ENCODE measurements at regions not wholly inside any gene's neighbourhood (a gene's known extent, or its start where the extent isn't known, plus 50 kb on each side); places are given as distances from the start of the nearest gene placed in this dataset.
A peak's percentile ranks its signal among the peaks of the same experiment; 100 is the strongest.

DNA sequence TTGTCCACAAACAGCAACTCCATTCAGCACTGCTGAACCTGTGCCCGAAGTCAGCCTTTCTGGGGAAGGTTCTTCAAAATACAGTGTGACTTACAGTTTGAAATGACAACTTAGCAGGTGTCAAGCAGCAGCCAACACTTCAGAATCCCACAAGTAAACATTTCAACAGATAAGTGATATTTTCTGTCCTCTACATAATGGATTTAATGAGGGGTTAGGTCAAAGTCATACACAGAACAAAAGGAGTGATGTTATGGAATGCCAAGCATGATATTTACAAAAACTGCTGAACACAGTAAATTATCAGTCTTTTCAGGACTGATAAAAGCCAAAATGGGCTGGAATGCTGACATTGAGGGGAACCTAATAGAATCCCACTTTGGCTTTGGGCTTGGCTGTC is 77.6 kb upstream of the JAZF1 start:
- H3K9ac ChIP-seq (ENCODE audit: insufficient read length), result no peak overlapping the region
- TF ChIP-seq FOXP2 (optimal IDR thresholded peaks at IDR 0.05; ENCODE audit: control extremely low read depth, extremely low read length, insufficient read depth) (no peak), EZH2 (IDR thresholded peaks at IDR 0.05) (no peak), POLR2AphosphoS5 (IDR thresholded peaks at IDR 0.05; ENCODE audit: borderline replicate concordance, low read depth, low read length) (no peak)
- H3K4me3 ChIP-seq, result no peak overlapping the region
- no peaks in the 10 kb centered on the region for H3K9me3 ChIP-seq (ENCODE audit: low read depth, low read length)
- no peaks in the 10 kb centered on the region for H3K36me3 ChIP-seq (ENCODE audit: insufficient read depth, low read length)
- no peak for DNase-seq (ENCODE audit: low read depth, low spot score)
- no peak overlapping the region for H3K27ac ChIP-seq

DNA sequence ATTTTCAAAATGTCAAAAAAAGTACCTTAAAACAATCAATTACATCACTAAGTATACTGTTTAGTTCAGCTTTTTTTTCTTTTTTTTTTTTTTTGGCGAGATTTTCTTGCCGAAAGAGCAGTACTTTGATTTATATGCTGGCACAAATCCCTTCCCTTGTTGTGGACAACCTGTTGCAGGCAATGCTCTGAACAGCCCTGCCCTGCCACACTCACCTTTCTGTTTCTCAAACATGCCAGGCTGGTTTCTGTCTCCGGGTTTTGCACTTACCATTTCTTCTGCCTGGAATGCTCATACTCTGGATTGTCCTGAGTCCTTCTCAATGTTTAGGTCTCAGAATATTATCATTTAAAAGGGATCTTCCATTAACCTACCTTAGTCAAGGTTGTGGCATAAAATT is 80.4 kb upstream of the JAZF1 start:
- no peaks in the 10 kb centered on the region for H3K36me3 ChIP-seq (ENCODE audit: insufficient read depth, low read length)
- no peak overlapping the region for H3K9ac ChIP-seq (ENCODE audit: insufficient read length)
- H3K4me3 ChIP-seq, result no peak overlapping the region
- no peaks in the 10 kb centered on the region for H3K9me3 ChIP-seq (ENCODE audit: low read depth, low read length)
- H3K27ac ChIP-seq, result no peak overlapping the region
- DNase-seq (ENCODE audit: low read depth, low spot score), result no peak
- no peak for TF ChIP-seq POLR2AphosphoS5 (IDR thresholded peaks at IDR 0.05; ENCODE audit: borderline replicate concordance, low read depth, low read length)
- no peak for TF ChIP-seq FOXP2 (optimal IDR thresholded peaks at IDR 0.05; ENCODE audit: control extremely low read depth, extremely low read length, insufficient read depth)
- TF ChIP-seq EZH2 (IDR thresholded peaks at IDR 0.05), result no peak

DNA sequence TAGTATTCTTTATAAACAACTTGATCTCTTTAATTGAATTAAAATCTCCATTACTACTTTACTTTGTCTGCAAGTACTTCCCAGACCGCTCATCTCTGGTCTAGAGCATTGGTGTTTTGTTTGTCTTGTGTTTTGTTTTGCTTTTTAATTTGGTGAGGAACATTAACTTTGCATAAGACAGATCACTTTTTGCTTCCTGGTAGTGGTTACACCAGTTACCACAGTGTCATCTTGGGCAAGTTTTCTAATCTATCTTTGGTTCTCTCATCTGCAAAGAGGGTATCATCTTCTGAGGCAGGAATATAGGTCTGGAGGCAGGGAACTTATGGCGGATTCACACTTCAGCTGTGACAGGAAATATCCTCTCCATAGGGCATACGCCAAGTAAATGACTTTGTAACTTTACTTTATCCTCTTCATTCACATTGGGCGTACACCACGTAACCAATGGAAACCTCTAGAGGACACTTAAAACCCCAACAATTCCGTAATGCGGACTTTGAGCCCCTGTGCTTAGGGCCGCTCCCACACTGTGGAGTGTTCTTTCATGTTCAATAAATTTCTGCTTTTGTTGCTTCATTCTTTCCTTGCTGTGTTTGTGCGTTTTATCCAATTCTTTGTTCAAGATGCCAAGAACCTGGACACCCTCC is 83.2 kb upstream of the JAZF1 start:
- Histone ChIP-seq H3K4me3 (no peak overlapping the region), H3K9ac (ENCODE audit: insufficient read length) (no peak overlapping the region), H3K36me3 (ENCODE audit: insufficient read depth, low read length) (no peaks in the 10 kb centered on the region), H3K9me3 (ENCODE audit: low read depth, low read length) (no peaks in the 10 kb centered on the region), H3K27ac (no peak overlapping the region)
- TF ChIP-seq POLR2AphosphoS5 (IDR thresholded peaks at IDR 0.05; ENCODE audit: borderline replicate concordance, low read depth, low read length) (no peak), EZH2 (IDR thresholded peaks at IDR 0.05) (no peak), FOXP2 (optimal IDR thresholded peaks at IDR 0.05; ENCODE audit: control extremely low read depth, extremely low read length, insufficient read depth) (no peak)
- no peak for DNase-seq (ENCODE audit: low read depth, low spot score)

DNA sequence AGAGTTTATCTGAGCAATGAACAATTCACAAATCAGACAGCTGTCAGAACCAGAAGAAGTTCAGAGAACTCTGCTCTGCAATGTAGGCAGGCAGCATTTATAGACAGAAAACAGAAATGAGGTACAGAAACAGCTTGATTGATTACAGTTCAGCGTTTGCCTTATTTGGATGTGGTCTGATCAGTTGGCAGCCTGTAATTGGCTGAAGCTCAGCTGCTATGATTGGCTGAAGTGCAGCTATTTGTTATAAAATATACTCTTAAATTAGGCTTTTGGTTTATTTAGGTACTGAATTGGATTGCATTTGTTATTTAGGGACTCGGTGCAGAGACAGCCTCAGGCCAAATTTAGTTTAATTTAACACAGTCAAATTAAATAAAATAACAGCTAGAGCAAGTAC is 85.8 kb upstream of the JAZF1 start:
- no peak for DNase-seq (ENCODE audit: low read depth, low spot score)
- TF ChIP-seq FOXP2 (optimal IDR thresholded peaks at IDR 0.05; ENCODE audit: control extremely low read depth, extremely low read length, insufficient read depth) (no peak), EZH2 (IDR thresholded peaks at IDR 0.05) (no peak), POLR2AphosphoS5 (IDR thresholded peaks at IDR 0.05; ENCODE audit: borderline replicate concordance, low read depth, low read length) (no peak)
- H3K9ac ChIP-seq (ENCODE audit: insufficient read length), result no peak overlapping the region

DNA sequence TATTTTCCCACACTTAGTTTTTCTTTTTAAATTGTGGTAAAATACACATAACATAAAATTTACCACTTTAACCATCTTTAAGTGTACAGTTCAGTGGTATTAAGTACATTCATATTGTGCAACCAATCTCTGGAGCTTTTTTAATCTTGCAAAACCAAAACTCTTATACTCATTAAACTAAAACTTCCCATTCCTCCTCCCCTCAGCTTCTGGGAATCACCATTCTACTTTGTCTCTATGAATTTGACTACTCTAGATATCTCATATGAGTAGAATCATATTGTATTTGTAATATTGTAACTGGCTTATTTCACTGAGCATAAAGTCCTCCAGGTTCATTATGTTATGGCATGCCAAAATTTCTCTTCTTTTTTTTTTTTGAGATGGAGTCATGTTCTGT is 86.4 kb upstream of the JAZF1 start:
- H3K9me3 ChIP-seq (ENCODE audit: low read depth, low read length), result no peaks in the 10 kb centered on the region
- DNase-seq (ENCODE audit: low read depth, low spot score), result no peak
- H3K36me3 ChIP-seq (ENCODE audit: insufficient read depth, low read length), result no peaks in the 10 kb centered on the region
- TF ChIP-seq POLR2AphosphoS5 (IDR thresholded peaks at IDR 0.05; ENCODE audit: borderline replicate concordance, low read depth, low read length) (no peak), FOXP2 (optimal IDR thresholded peaks at IDR 0.05; ENCODE audit: control extremely low read depth, extremely low read length, insufficient read depth) (no peak), EZH2 (IDR thresholded peaks at IDR 0.05) (no peak)
- H3K4me3 ChIP-seq, result no peak overlapping the region
- no peak overlapping the region for H3K9ac ChIP-seq (ENCODE audit: insufficient read length)
- no peak overlapping the region for H3K27ac ChIP-seq

More for the DNA sequence above, 85.8 kb upstream of the JAZF1 start:
- H3K36me3 ChIP-seq (ENCODE audit: insufficient read depth, low read length), result no peaks in the 10 kb centered on the region
- no peak overlapping the region for H3K27ac ChIP-seq
- H3K9me3 ChIP-seq (ENCODE audit: low read depth, low read length), result no peaks in the 10 kb centered on the region
- H3K4me3 ChIP-seq, result no peak overlapping the region

DNA sequence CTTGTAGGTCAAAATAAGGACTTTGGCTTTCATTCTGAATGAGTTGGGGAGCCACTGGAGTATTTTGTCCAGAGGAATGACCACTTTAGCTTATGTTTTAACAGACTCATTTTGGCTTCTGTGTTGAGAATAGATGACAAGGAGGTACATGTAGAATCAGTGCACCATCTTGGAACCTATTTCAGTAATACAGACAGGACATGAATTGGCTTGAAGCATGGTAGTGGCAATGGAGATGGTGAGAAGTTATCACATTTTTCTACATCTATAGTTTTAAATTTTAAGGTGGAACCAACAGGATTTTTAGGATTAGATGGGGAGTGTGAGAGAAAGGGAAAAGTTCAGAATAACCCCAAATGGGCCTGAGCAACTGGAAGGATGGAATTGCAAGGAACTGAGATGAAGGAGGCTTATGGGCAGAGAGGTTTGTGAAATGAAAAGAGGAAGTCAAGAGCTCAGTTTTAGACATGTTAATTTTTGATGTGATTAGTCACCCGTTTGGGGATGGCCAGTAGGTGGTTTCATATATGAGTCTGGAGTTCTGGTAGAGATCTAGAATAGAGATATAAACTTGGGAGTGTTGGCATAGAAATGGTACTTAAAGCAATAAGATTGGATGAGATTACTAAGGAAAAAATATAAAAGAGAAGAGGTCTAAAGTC is 89.2 kb upstream of the JAZF1 start:
- TF ChIP-seq FOXP2 (optimal IDR thresholded peaks at IDR 0.05; ENCODE audit: control extremely low read depth, extremely low read length, insufficient read depth), result no peak
- no peak for TF ChIP-seq EZH2 (IDR thresholded peaks at IDR 0.05)
- no peak for TF ChIP-seq POLR2AphosphoS5 (IDR thresholded peaks at IDR 0.05; ENCODE audit: borderline replicate concordance, low read depth, low read length)
- Histone ChIP-seq H3K9ac (ENCODE audit: insufficient read length) (no peak overlapping the region), H3K27ac (no peak overlapping the region), H3K36me3 (ENCODE audit: insufficient read depth, low read length) (no peaks in the 10 kb centered on the region), H3K4me3 (no peak overlapping the region), H3K9me3 (ENCODE audit: low read depth, low read length) (no peaks in the 10 kb centered on the region)
- DNase-seq (ENCODE audit: low read depth, low spot score), result no peak

DNA sequence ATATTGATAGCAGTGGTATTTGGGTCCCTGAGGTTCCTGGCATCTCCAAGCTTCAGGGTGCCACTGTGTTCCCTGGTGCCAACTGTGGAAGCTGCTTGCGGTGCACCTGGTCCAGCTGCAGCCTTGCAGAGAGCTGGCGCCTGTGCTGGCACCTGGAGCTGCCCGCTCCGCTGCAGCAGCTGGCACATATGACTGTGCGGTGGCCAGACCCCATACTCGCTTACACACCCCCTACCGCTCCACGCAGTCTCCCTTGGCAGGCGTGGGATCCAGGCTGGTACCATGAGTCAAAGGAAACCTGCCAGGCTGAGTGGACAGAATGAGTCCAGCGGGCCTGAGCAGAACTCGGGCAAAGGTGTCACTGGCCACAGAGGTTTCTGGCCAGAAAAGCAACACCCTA is 89.9 kb upstream of the JAZF1 start:
- no peak overlapping the region for H3K27ac ChIP-seq
- H3K4me3 ChIP-seq, result no peak overlapping the region
- no peak overlapping the region for H3K9ac ChIP-seq (ENCODE audit: insufficient read length)
- no peak for DNase-seq (ENCODE audit: low read depth, low spot score)
- no peaks in the 10 kb centered on the region for H3K36me3 ChIP-seq (ENCODE audit: insufficient read depth, low read length)
- no peaks in the 10 kb centered on the region for H3K9me3 ChIP-seq (ENCODE audit: low read depth, low read length)
- TF ChIP-seq POLR2AphosphoS5 (IDR thresholded peaks at IDR 0.05; ENCODE audit: borderline replicate concordance, low read depth, low read length) (no peak), EZH2 (IDR thresholded peaks at IDR 0.05) (no peak), FOXP2 (optimal IDR thresholded peaks at IDR 0.05; ENCODE audit: control extremely low read depth, extremely low read length, insufficient read depth) (no peak)

DNA sequence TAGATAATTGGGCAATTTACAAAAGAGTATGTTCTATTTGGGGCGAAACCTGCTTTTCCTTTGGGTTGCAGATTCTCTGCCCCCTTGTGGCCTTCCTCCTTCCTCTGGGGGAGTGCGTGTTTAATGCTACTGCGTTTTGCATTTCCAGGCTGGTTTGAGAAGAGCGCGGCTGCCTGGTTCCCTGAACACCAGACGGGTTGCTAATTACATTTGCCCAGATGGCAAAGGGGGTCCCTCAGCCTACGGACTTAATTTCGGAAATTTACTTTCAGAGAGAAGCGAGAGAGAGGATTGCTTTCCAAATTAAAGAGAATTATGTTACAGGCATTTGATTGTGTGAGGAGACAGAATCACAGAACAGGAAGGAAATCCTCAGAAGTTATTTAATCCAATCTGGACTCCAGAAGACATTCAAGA is 91.9 kb upstream of the JAZF1 start:
- TF ChIP-seq FOXP2 (optimal IDR thresholded peaks at IDR 0.05; ENCODE audit: control extremely low read depth, extremely low read length, insufficient read depth), result no peak
- no peak for TF ChIP-seq POLR2AphosphoS5 (IDR thresholded peaks at IDR 0.05; ENCODE audit: borderline replicate concordance, low read depth, low read length)
- no peak for TF ChIP-seq EZH2 (IDR thresholded peaks at IDR 0.05)
- peak overlapping the region; percentile 43; the same call in 1 of the 2 replicates for H3K4me3 ChIP-seq
- peak overlapping the region; percentile 64 for H3K27ac ChIP-seq
- no peaks in the 10 kb centered on the region for H3K36me3 ChIP-seq (ENCODE audit: insufficient read depth, low read length)
- no peaks in the 10 kb centered on the region for H3K9me3 ChIP-seq (ENCODE audit: low read depth, low read length)
- DNase-seq (ENCODE audit: low read depth, low spot score), result no peak
- peak overlapping the region; percentile 19 for H3K9ac ChIP-seq (ENCODE audit: insufficient read length)

All from SK-N-MC (cell line).